ENCODE measurements at regions not wholly inside any gene's neighbourhood (a gene's known extent, or its start where the extent isn't known, plus 50 kb on each side); places are given as distances from the start of the nearest gene placed in this dataset.
"Not testable (repeated sequence)": the region's sequence is repeated elsewhere in the genome, so short reads cannot be mapped to it uniquely, and the experiment has no call there.

- DNase-seq (ENCODE audit: low spot score) = no peak
Measured at GRCh38 chr10:3340127-3340730, 167.6 kb upstream of the PITRM1 start.

GRCh38 chr10:3339531-3339950 is 167.0 kb upstream of the PITRM1 start:
- no peak for DNase-seq (ENCODE audit: low spot score)

GRCh38 chr10:3339121-3339520 is 166.5 kb upstream of the PITRM1 start:
- no peak for DNase-seq (ENCODE audit: low spot score)

GRCh38 chr10:3337741-3338140 is 165.2 kb upstream of the PITRM1 start:
- no peak for DNase-seq (ENCODE audit: low spot score)

GRCh38 chr10:3336673-3337293 is 164.2 kb upstream of the PITRM1 start:
- DNase-seq (ENCODE audit: low spot score) = no peak

GRCh38 chr10:3333426-3333825 is 160.8 kb upstream of the PITRM1 start:
- no peak for DNase-seq (ENCODE audit: low spot score)

- DNase-seq (ENCODE audit: low spot score) = no peak
Measured at GRCh38 chr10:3331690-3332230, 159.2 kb upstream of the PITRM1 start.

- DNase-seq (ENCODE audit: low spot score) = no peak
Measured at GRCh38 chr10:3331187-3331586, 158.6 kb upstream of the PITRM1 start.

GRCh38 chr10:3330663-3331062 is 158.1 kb upstream of the PITRM1 start:
- DNase-seq (ENCODE audit: low spot score) = no peak

- DNase-seq (ENCODE audit: low spot score) = no peak
Measured at GRCh38 chr10:3325954-3326750, 153.6 kb upstream of the PITRM1 start.

- no peak for DNase-seq (ENCODE audit: low spot score)
Measured at GRCh38 chr10:3324612-3325038, 152.0 kb upstream of the PITRM1 start.

- no peak for DNase-seq (ENCODE audit: low spot score)
Measured at GRCh38 chr10:3323865-3324498, 151.4 kb upstream of the PITRM1 start.

GRCh38 chr10:3321123-3321522 is 148.5 kb upstream of the PITRM1 start:
- DNase-seq (ENCODE audit: low spot score) = no peak

- DNase-seq (ENCODE audit: low spot score) = no peak
Measured at GRCh38 chr10:3319811-3320226, 147.2 kb upstream of the PITRM1 start.

- not testable (repeated sequence) for DNase-seq (ENCODE audit: low spot score)
Measured at GRCh38 chr10:3318480-3318807, 145.9 kb upstream of the PITRM1 start.

- DNase-seq (ENCODE audit: low spot score) = not testable (repeated sequence)
Measured at GRCh38 chr10:3317553-3318479, 145.2 kb upstream of the PITRM1 start.

- not testable (repeated sequence) for DNase-seq (ENCODE audit: low spot score)
Measured at GRCh38 chr10:3314445-3315085, 142.0 kb upstream of the PITRM1 start.

GRCh38 chr10:3313784-3314444 is 141.3 kb upstream of the PITRM1 start:
- DNase-seq (ENCODE audit: low spot score) = not testable (repeated sequence)

- DNase-seq (ENCODE audit: low spot score) = no peak
Measured at GRCh38 chr10:3312403-3312940, 139.9 kb upstream of the PITRM1 start.

Data from NAMALWA (cell line).